ENCODE measurements at regions not wholly inside any gene's neighbourhood (a gene's known extent, or its start where the extent isn't known, plus 50 kb on each side); places are given as distances from the start of the nearest gene placed in this dataset.

DNA sequence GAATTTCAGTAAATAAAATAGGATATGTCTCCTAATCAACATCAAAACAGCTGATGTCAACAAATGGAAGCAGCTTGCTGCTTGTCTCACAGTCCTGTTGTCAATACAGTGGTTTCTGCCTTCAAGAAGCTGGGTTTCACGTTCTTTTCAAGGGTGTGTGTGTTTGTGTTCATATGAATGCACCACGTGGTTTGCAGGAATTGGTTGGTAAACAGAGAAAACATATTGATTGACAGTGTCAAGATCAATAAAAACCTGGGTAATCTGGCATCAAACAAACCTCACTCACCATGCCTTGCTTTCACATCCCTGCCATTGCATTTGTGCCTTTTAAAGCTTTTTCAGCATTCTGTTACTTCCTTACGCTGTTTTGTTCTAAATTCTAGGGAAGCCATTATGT, 585.7 kb upstream of the CA10 start:
- ATAC-seq (ENCODE audit: poor library complexity) (no peak), DNase-seq (no peak)
- intact Hi-C loops (cut with DNase I), result no loop called here

DNA sequence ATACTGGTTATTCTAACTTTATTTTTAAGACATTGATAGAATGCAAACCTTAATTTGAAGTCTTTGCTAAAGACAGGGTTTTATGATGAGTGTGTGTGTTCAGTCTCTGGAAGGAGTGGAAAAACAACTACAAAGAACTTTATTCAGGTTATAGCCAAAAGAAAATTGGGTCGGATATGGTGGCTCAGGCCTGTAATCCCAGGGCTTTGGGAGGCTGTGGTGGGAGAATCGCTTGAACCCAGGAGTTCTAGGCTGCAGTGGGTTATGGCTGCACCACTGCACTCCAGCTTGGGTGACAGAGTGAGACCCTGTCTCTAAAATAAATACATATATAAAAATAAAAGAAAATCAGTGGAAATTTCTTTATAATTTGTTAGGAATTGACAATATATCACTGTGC, 581.5 kb upstream of the CA10 start:
- DNase-seq, result no peak
- no peak for ATAC-seq (ENCODE audit: poor library complexity)
- intact Hi-C loops (cut with DNase I), result no loop called here

- DNase-seq (no peak), ATAC-seq (ENCODE audit: poor library complexity) (no peak)
- intact Hi-C loops (cut with DNase I), result no loop called here
Observed at GRCh38 chr17:52738791-52739190, 580.3 kb upstream of the CA10 start.

DNA sequence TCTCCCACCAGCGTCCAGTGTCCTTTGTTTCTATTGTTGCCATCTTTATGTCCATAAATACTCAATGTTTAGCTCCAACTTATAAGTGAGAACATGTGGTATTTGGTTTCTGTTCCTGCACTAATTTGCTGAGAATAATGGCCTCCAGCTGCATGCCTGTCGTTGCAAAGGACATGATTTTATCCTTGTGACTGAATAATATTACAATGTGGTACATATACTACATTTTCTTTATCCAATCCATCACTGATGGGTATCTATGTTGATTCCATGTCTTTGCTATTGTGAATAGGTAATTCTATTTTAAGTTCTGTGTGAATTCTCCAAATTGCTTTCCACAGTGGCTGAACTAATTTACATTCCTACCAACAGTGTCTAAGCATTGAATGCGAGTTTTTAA, 578.6 kb upstream of the CA10 start:
- ATAC-seq (ENCODE audit: poor library complexity) (no peak), DNase-seq (no peak)
- intact Hi-C loops (cut with DNase I), result no loop called here

DNA sequence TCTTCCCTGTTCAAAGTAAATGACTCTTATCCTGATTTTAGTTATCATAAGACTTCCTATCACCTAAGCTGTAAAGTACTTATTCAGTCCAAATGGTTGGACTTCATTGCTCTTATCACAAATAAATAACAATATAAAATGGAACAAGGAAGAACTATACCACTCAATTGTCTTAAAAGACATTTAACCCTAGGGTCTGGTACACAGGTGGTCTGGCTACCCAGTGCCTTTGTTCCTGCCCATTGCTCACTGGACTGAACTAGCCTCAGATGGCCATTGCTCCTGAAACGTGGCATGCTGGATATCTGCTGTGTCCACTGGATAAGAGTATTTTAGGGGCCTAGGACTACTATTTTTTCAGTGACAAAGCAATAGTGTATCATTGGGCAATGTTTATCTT, 574.3 kb upstream of the CA10 start:
- intact Hi-C loops (cut with DNase I), result no loop called here
- DNase-seq (no peak), ATAC-seq (ENCODE audit: poor library complexity) (no peak)

GRCh38 chr17:52724578-52724977, 566.1 kb upstream of the CA10 start:
- ATAC-seq (ENCODE audit: poor library complexity) (no peak), DNase-seq (no peak)
- intact Hi-C loops (cut with DNase I), result no loop called here

DNA sequence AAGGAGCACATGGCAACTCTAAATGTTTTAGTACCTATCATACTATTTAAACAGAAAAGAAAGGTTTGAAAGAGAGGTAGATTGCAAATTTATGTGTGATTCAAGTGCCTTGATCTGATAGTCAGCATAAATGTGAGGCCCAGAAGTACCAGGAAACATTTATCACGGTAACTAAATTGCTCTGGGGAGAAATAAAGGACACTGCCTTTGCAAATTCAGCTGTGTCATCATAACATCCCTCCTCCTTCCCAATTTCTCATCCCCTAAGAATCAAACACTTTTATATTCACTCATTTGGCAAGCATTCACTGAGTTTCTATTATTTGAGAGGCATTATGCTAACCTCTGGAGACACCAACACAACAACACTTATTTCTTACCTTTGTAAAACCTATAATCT, 563.4 kb upstream of the CA10 start:
- no peak for ATAC-seq (ENCODE audit: poor library complexity)
- DNase-seq, result no peak
- intact Hi-C loops (cut with DNase I), result no loop called here

- no peak for ATAC-seq (ENCODE audit: poor library complexity)
- intact Hi-C loops (cut with DNase I), result no loop called here
- DNase-seq, result no peak
Observed at GRCh38 chr17:52710363-52710901, 551.9 kb upstream of the CA10 start.

GRCh38 chr17:52709724-52710123, 551.2 kb upstream of the CA10 start:
- ATAC-seq (ENCODE audit: poor library complexity) (no peak), DNase-seq (no peak)
- intact Hi-C loops (cut with DNase I), result no loop called here

DNA sequence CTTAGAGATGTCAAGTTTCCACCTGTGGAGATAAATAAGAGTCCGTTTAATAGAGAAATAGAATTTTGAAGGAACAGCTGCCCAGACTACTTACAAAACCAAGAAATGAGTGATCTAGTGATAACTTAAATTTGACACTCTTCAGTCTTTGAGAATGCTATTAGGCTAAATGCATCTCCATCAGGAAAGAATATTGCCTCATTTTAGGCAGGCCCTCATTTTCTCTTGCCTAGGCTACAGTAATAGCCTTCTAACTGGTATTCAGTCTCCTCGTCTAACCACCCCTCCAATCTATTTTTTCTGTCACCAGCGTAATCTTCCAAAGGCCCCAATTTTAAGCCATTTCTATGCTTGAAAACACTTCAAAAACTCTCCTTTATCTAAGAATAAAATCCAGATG, 537.8 kb upstream of the CA10 start:
- intact Hi-C loops (cut with DNase I), result no loop called here
- DNase-seq (no peak), ATAC-seq (ENCODE audit: poor library complexity) (no peak)

DNA sequence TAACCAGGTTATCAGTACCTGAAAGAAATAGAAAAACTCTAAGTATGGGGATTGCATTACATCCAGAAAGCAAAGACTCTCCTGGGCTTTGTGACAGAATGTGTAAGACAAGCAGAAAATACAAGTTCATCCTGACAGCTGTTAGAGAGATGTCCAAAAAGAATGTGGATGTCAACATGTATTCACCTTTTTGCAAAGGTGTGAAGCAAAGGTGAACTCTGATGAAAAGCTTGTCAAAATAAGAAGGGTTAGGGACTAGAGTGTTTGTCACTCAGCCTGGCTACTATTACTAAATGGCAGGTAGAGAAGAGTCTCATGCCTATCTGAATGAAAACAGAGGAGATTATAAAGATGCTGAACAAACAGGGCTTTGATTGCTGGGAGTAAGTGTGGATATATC, 527.6 kb upstream of the CA10 start:
- DNase-seq, result no peak
- no peak for ATAC-seq (ENCODE audit: poor library complexity)
- intact Hi-C loops (cut with DNase I), result no loop called here

GRCh38 chr17:52681480-52681879, 523.0 kb upstream of the CA10 start:
- intact Hi-C loops (cut with DNase I), result no loop called here
- ATAC-seq (ENCODE audit: poor library complexity), result no peak
- DNase-seq, result no peak

- intact Hi-C loops (cut with DNase I), result no loop called here
- DNase-seq (no peak), ATAC-seq (ENCODE audit: poor library complexity) (no peak)
Observed at GRCh38 chr17:52678211-52678610, 519.7 kb upstream of the CA10 start.

DNA sequence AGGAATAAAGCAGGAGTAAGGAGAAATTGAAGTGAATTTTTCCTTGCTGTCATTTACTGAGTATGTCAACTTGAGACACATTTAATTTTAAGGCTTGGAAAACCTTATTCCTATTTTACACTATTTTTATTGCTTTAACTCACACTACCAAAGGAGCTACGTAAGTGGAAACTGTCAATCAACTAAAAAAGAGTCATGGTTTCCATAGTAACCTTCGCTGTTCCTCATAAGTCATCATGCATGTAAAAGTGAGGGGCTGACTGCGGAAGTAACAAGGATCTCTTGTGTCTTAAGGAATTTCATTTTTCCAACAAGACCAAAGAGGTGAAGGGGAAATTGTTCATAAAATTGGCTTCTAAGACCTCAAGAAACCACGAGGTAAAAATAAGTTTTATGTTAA, 516.2 kb upstream of the CA10 start:
- intact Hi-C loops (cut with DNase I), result loop anchor here (2.0 kb wide), 1 partner anchor 54 kb away; no protein-coding TSS in a partner anchor

GRCh38 chr17:52673791-52674190, 515.3 kb upstream of the CA10 start:
- ATAC-seq (ENCODE audit: poor library complexity), result no peak
- DNase-seq, result no peak
- intact Hi-C loops (cut with DNase I), result loop anchor here (2.0 kb wide), 1 partner anchor 53 kb away; no protein-coding TSS in a partner anchor

More for the DNA sequence above, 516.2 kb upstream of the CA10 start:
- no peak for DNase-seq
- no peak for ATAC-seq (ENCODE audit: poor library complexity)

DNA sequence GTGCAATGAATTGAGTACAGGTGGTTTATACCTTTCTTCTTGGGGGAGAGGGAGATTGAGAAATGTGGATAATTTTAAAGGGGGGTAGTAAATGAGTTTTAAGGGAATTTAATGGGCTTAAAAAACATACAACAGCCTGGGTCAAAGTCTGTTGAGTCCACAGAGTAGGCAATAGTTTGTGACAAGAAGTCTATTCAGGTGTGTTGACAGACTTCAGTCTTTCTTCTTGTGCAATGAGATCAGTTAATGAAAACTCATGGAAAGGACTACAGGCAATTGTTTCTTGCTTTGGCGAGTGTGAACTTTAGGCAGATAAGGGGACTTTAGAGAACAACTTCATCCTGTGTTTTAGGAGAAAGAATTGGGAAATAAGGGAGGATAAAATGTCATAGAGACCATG, 507.8 kb upstream of the CA10 start:
- DNase-seq (no peak), ATAC-seq (ENCODE audit: poor library complexity) (no peak)
- intact Hi-C loops (cut with DNase I), result no loop called here

DNA sequence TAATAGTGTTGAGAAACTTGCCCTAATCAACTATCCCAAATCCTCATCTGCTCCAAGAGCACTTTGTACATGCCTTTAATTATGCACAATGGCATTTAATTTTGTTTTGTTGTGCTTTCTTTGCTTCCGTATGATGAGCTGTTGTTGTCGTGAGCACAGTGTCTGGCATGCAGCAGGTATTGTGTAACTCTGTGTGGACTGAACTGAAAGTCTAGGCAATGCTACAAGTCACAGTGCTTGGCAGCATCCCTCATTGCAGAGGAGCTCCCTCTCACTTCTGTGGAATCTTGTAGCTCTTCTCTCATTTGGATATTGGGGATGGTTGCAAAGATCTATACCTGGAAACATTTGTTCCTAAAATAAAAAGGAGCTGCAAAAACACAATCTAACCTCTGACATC, 502.2 kb upstream of the CA10 start:
- intact Hi-C loops (cut with DNase I), result no loop called here
- peak; percentile 68 for ATAC-seq (ENCODE audit: poor library complexity)
- peak; percentile 21 for DNase-seq

DNA sequence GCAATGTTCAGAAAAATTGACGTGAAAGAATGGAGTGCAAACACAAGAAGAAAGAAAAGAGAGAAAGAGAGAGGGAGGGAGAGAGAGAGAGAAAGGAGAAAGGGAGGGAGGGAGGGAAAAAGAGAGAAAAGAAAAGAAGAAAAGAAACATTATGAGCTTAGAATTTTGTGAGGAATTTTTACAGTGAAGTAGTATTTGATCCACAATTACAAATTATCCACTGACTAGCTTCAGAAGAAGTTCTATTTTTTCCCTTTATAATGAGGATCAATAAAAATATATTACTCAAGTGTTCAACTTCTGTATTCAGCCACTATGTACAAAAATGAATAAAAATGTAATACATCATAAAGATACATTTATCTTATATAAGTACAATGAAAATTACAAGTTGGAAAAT, 494.5 kb upstream of the CA10 start:
- intact Hi-C loops (cut with DNase I), result no loop called here
- DNase-seq (no peak), ATAC-seq (ENCODE audit: poor library complexity) (no peak)

GRCh38 chr17:52648995-52649394, 490.5 kb upstream of the CA10 start:
- DNase-seq (no peak), ATAC-seq (ENCODE audit: poor library complexity) (no peak)
- intact Hi-C loops (cut with DNase I), result no loop called here

- intact Hi-C loops (cut with DNase I), result no loop called here
- ATAC-seq (ENCODE audit: poor library complexity) (no peak), DNase-seq (no peak)
Observed at GRCh38 chr17:52647411-52647810, 488.9 kb upstream of the CA10 start.

- ATAC-seq (ENCODE audit: poor library complexity), result no peak
- no peak for DNase-seq
- intact Hi-C loops (cut with DNase I), result no loop called here
Observed at GRCh38 chr17:52636443-52636842, 477.9 kb upstream of the CA10 start.

GRCh38 chr17:52606590-52606989, 448.1 kb upstream of the CA10 start:
- ATAC-seq (ENCODE audit: poor library complexity), result no peak
- intact Hi-C loops (cut with DNase I), result no loop called here
- DNase-seq, result no peak
